SK-N-MC (cell line): ENCODE measurements at regions not wholly inside any gene's neighbourhood (a gene's known extent, or its start where the extent isn't known, plus 50 kb on each side); places are given as distances from the start of the nearest gene placed in this dataset.

Experiments used
- EZH2 ChIP-seq: fragments of 200-600 bp; sonication (generic); IDR thresholded peaks from one replicate; pipeline ENCODE4 v1.6.1; 2017; ENCODE audit warnings: antibody characterized with exemption
- POLR2AphosphoS5 ChIP-seq: IDR thresholded peaks from 2 replicates; pipeline ENCODE4 v1.6.1; 2012; ENCODE audit warnings: mild to moderate bottlenecking, low read depth, low read length, borderline replicate concordance

DNA sequence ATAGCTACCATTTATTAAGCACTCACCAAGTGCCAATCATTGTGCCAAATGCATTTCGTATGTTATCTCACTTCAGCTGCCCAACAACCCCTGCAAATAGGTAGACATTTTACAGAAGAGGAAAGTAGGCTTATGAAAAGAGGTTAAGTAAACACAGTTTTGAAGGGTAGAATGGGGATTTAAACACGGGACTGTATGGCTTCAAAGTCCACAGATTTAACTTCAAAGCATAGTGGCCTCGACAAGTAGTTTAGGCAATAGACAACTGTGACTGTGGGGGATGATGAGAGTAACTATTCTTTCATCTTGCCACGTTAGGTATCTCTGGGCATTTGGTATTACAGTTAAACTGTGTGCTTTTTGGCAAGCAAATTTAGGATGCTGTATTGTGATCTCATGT, 266.8 kb upstream of the SRRM4 start:
- TF ChIP-seq EZH2 (no peak), POLR2AphosphoS5 (no peak)
